ENCODE measurements at regions not wholly inside any gene's neighbourhood (a gene's known extent, or its start where the extent isn't known, plus 50 kb on each side); places are given as distances from the start of the nearest gene placed in this dataset.

DNA sequence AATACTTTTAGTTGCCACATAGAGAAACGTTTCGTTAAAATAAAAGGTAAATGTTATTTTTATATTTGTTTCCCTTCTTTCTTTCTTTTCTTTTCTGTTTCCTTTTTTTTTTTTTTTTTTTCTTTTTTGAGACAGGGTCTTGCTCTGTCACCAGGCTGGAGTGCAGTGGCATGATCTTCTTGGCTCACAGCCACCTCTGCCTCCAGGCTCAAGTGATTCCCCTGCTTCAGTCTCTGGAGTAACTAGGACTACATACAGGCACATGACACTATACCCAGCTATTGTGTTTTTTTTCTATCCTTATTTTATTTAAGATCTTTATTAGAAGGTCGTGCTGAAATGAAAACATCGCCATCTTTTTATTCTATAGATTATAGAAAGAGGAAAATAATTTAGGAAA is 661.8 kb upstream of the MBL2 start:
- TF ChIP-seq, protein P1, sequence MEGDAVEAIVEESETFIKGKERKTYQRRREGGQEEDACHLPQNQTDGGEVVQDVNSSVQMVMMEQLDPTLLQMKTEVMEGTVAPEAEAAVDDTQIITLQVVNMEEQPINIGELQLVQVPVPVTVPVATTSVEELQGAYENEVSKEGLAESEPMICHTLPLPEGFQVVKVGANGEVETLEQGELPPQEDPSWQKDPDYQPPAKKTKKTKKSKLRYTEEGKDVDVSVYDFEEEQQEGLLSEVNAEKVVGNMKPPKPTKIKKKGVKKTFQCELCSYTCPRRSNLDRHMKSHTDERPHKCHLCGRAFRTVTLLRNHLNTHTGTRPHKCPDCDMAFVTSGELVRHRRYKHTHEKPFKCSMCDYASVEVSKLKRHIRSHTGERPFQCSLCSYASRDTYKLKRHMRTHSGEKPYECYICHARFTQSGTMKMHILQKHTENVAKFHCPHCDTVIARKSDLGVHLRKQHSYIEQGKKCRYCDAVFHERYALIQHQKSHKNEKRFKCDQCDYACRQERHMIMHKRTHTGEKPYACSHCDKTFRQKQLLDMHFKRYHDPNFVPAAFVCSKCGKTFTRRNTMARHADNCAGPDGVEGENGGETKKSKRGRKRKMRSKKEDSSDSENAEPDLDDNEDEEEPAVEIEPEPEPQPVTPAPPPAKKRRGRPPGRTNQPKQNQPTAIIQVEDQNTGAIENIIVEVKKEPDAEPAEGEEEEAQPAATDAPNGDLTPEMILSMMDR (IDR thresholded peaks at IDR 0.05; ENCODE audit: insufficient read depth, low read length, poor library complexity, severe bottlenecking): no peak
- no peak for TF ChIP-seq EZH2phosphoT487 (conservative IDR thresholded peaks at IDR 0.05; ENCODE audit: low read length)
- H3K79me2 ChIP-seq (ENCODE audit: insufficient read depth, low read length): no peaks in the 10 kb centered on the region
- H3K27ac ChIP-seq (ENCODE audit: low read depth, low read length): no peak overlapping the region
- H3K9me3 ChIP-seq (ENCODE audit: insufficient read depth, low read length): no peaks in the 10 kb centered on the region
- H3K27me3 ChIP-seq (ENCODE audit: low read length): no peaks in the 10 kb centered on the region
- no peak overlapping the region for H3K4me2 ChIP-seq (ENCODE audit: low read depth, low read length, poor library complexity, severe bottlenecking)
- H3K9ac ChIP-seq (ENCODE audit: low read length): no peak overlapping the region
- H3F3A ChIP-seq (ENCODE audit: insufficient read depth): no peaks in the 10 kb centered on the region
- H3K36me3 ChIP-seq (ENCODE audit: low read length): no peaks in the 10 kb centered on the region
- no peaks in the 10 kb centered on the region for H3K9me2 ChIP-seq (replicated peaks; ENCODE audit: insufficient read depth, low read length)
- no peaks in the 10 kb centered on the region for H4K20me1 ChIP-seq (ENCODE audit: low read depth, low read length)
- no peak overlapping the region for H2AFZ ChIP-seq (ENCODE audit: low read depth, low read length, severe bottlenecking)
- no peak overlapping the region for H3K4me3 ChIP-seq (ENCODE audit: insufficient read depth, low read length, poor library complexity, severe bottlenecking)

DNA sequence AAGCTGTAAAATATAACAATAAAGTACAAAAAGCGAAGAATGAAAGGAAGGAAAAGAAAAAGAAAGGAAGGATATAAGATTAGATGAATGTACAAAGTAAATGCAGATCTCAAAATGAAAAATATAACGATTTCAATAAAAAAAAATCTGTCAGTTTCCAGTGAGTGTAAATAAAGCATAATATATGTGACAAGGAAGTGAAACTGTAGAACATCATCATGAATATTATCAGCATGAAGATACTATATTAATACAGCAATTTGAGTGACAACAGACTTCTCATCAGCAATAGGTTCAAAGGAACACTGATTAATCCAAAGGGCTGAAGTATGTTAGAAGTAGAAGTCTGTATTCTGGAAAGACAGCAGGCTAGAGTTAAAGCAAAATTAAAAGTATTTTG is 659.5 kb upstream of the MBL2 start:
- H3K9me2 ChIP-seq (replicated peaks; ENCODE audit: insufficient read depth, low read length): no peaks in the 10 kb centered on the region
- H3K27me3 ChIP-seq (ENCODE audit: low read length): no peaks in the 10 kb centered on the region
- H2AFZ ChIP-seq (ENCODE audit: low read depth, low read length, severe bottlenecking): no peak overlapping the region
- H3F3A ChIP-seq (ENCODE audit: insufficient read depth): no peaks in the 10 kb centered on the region
- no peak overlapping the region for H3K4me2 ChIP-seq (ENCODE audit: low read depth, low read length, poor library complexity, severe bottlenecking)
- H3K27ac ChIP-seq (ENCODE audit: low read depth, low read length): no peak overlapping the region
- no peaks in the 10 kb centered on the region for H4K20me1 ChIP-seq (ENCODE audit: low read depth, low read length)
- H3K36me3 ChIP-seq (ENCODE audit: low read length): no peaks in the 10 kb centered on the region
- no peak for TF ChIP-seq EZH2phosphoT487 (conservative IDR thresholded peaks at IDR 0.05; ENCODE audit: low read length)
- TF ChIP-seq, protein P1 (IDR thresholded peaks at IDR 0.05; ENCODE audit: insufficient read depth, low read length, poor library complexity, severe bottlenecking): no peak
- H3K4me3 ChIP-seq (ENCODE audit: insufficient read depth, low read length, poor library complexity, severe bottlenecking): no peak overlapping the region
- H3K9ac ChIP-seq (ENCODE audit: low read length): no peak overlapping the region
- no peaks in the 10 kb centered on the region for H3K79me2 ChIP-seq (ENCODE audit: insufficient read depth, low read length)
- H3K9me3 ChIP-seq (ENCODE audit: insufficient read depth, low read length): no peaks in the 10 kb centered on the region

DNA sequence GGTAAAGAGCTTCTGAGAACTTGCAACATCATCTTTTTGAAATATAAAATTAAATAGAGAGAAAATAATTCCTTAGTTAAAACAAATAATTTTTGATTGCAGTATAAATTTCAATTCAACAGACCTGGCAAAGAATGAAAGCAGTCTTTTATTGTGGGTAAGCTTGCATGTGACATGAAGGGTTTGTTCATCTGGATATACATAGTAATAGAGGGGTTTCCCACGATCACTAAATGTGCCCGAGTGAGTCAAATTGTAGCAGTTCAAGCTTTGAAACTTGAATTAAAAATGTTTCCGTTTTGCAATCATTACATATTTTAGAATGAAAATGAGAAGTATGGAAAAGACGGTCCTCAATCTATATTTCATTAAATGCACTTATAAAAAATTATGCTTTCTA is 658.4 kb upstream of the MBL2 start:
- Histone ChIP-seq H3K27me3 (ENCODE audit: low read length) (no peaks in the 10 kb centered on the region), H3K9ac (ENCODE audit: low read length) (no peak overlapping the region), H3F3A (ENCODE audit: insufficient read depth) (no peaks in the 10 kb centered on the region), H3K9me3 (ENCODE audit: insufficient read depth, low read length) (no peaks in the 10 kb centered on the region), H3K36me3 (ENCODE audit: low read length) (no peaks in the 10 kb centered on the region), H3K79me2 (ENCODE audit: insufficient read depth, low read length) (no peaks in the 10 kb centered on the region), H3K4me2 (ENCODE audit: low read depth, low read length, poor library complexity, severe bottlenecking) (no peak overlapping the region), H3K27ac (ENCODE audit: low read depth, low read length) (no peak overlapping the region), H3K4me3 (ENCODE audit: insufficient read depth, low read length, poor library complexity, severe bottlenecking) (no peak overlapping the region), H2AFZ (ENCODE audit: low read depth, low read length, severe bottlenecking) (no peak overlapping the region), H4K20me1 (ENCODE audit: low read depth, low read length) (no peaks in the 10 kb centered on the region), H3K9me2 (replicated peaks; ENCODE audit: insufficient read depth, low read length) (no peaks in the 10 kb centered on the region)
- no peak for TF ChIP-seq EZH2phosphoT487 (conservative IDR thresholded peaks at IDR 0.05; ENCODE audit: low read length)
- TF ChIP-seq, protein P1 (IDR thresholded peaks at IDR 0.05; ENCODE audit: insufficient read depth, low read length, poor library complexity, severe bottlenecking): no peak

Data from SU-DHL-6 (cell line).